ENCODE measurements at regions not wholly inside any gene's neighbourhood (a gene's known extent, or its start where the extent isn't known, plus 50 kb on each side); places are given as distances from the start of the nearest gene placed in this dataset.
"Not testable (repeated sequence)": the region's sequence is repeated elsewhere in the genome, so short reads cannot be mapped to it uniquely, and the experiment has no call there.

GRCh38 chr6:166800137-166800536, 156.2 kb downstream of the RNASET2 start:
- no peak overlapping the region for H3K4me3 ChIP-seq (ENCODE audit: low read depth, low read length)
- TF ChIP-seq CTCF (IDR thresholded peaks at IDR 0.05; ENCODE audit: control insufficient read depth, extremely low read depth, insufficient read depth): no peak
- no peak for DNase-seq (ENCODE audit: low read depth)

GRCh38 chr6:166798652-166799051, 157.7 kb downstream of the RNASET2 start:
- no peak for DNase-seq (ENCODE audit: low read depth)
- no peak overlapping the region for H3K4me3 ChIP-seq (ENCODE audit: low read depth, low read length)
- no peak for TF ChIP-seq CTCF (IDR thresholded peaks at IDR 0.05; ENCODE audit: control insufficient read depth, extremely low read depth, insufficient read depth)

GRCh38 chr6:166796610-166797009, 159.7 kb downstream of the RNASET2 start:
- H3K4me3 ChIP-seq (ENCODE audit: low read depth, low read length): no peak overlapping the region
- no peak for DNase-seq (ENCODE audit: low read depth)
- no peak for TF ChIP-seq CTCF (IDR thresholded peaks at IDR 0.05; ENCODE audit: control insufficient read depth, extremely low read depth, insufficient read depth)

GRCh38 chr6:166795879-166796278, 160.5 kb downstream of the RNASET2 start:
- TF ChIP-seq CTCF (IDR thresholded peaks at IDR 0.05; ENCODE audit: control insufficient read depth, extremely low read depth, insufficient read depth): no peak
- no peak overlapping the region for H3K4me3 ChIP-seq (ENCODE audit: low read depth, low read length)
- DNase-seq (ENCODE audit: low read depth): no peak

GRCh38 chr6:166790808-166791207, 163.8 kb upstream of the RPS6KA2 start:
- H3K4me3 ChIP-seq (ENCODE audit: low read depth, low read length); DNase-seq (ENCODE audit: low read depth): not testable (repeated sequence)

GRCh38 chr6:166788846-166789529, 161.9 kb upstream of the RPS6KA2 start:
- not testable (repeated sequence) for DNase-seq (ENCODE audit: low read depth)

GRCh38 chr6:166786704-166787293, 159.7 kb upstream of the RPS6KA2 start:
- DNase-seq (ENCODE audit: low read depth): peak; percentile 46
- peak; percentile 56 for TF ChIP-seq CTCF (IDR thresholded peaks at IDR 0.05; ENCODE audit: control insufficient read depth, extremely low read depth, insufficient read depth)
- H3K4me3 ChIP-seq (ENCODE audit: low read depth, low read length): no peak overlapping the region

More at GRCh38 chr6:166788846-166789529, 161.9 kb upstream of the RPS6KA2 start:
- not testable (repeated sequence) for H3K4me3 ChIP-seq (ENCODE audit: low read depth, low read length)

GRCh38 chr6:166785131-166785530, 158.1 kb upstream of the RPS6KA2 start:
- no peak overlapping the region for H3K4me3 ChIP-seq (ENCODE audit: low read depth, low read length)
- no peak for TF ChIP-seq CTCF (IDR thresholded peaks at IDR 0.05; ENCODE audit: control insufficient read depth, extremely low read depth, insufficient read depth)
- DNase-seq (ENCODE audit: low read depth): no peak
